AG04450 (cell line): ENCODE measurements at regions not wholly inside any gene's neighbourhood (a gene's known extent, or its start where the extent isn't known, plus 50 kb on each side); places are given as distances from the start of the nearest gene placed in this dataset.

Experiments used
- CTCF ChIA-PET: fragments of 300-600, 350-600 bp; formaldehyde crosslinking; extraction: SDS; loops from one replicate; lab custom pipeline; 2022; ENCODE audit warnings: antibody characterized with exemption, inconsistent platforms; lab: Charles Lee
- POLR2A ChIA-PET: fragments of 350-600 bp; formaldehyde crosslinking; extraction: SDS; loops from one replicate; lab custom pipeline; 2021; ENCODE audit warnings: antibody characterized with exemption, inconsistent platforms; lab: Yijun Ruan, JAX
- DNase-seq: peaks from one replicate; pipeline ENCODE4 v3.0.0-alpha.2; 2011; ENCODE audit warnings: low read depth, low spot score
- H3K27ac ChIP-seq: one replicate; pipeline ENCODE4 v1.5.1; 2012; ENCODE audit warnings: low read depth, low read length, control low read depth
- H3K27me3 ChIP-seq: one replicate; pipeline ENCODE4 v1.6.0; 2012; ENCODE audit warnings: low read length; ENCODE audit not compliant: control insufficient read depth, insufficient read depth
- H3K4me3 ChIP-seq: 2 replicates; pipeline ENCODE4 v1.5.1; 2011; ENCODE audit warnings: mild to moderate bottlenecking, low read depth, low read length, control low read depth
- H3K9me3 ChIP-seq: 2 replicates; pipeline ENCODE4 v1.5.1; 2012; ENCODE audit warnings: low read length; ENCODE audit not compliant: control insufficient read depth, insufficient read depth
- CTCF ChIP-seq: IDR thresholded peaks from 2 replicates; pipeline ENCODE4 v1.5.1; 2011; ENCODE audit warnings: low read depth, low read length, control low read depth, inconsistent platforms

- no peak for DNase-seq
- Histone ChIP-seq H3K4me3 (no peak overlapping the region), H3K9me3 (no peaks in the 10 kb centered on the region), H3K27me3 (no peaks in the 10 kb centered on the region), H3K27ac (no peak overlapping the region)
- no peak for TF ChIP-seq CTCF
- ChIA-PET CTCF (no interaction called here), POLR2A (no interaction called here)
Measured at GRCh38 chr1:214899908-214900460, 182.6 kb upstream of the KCNK2 start.

DNA sequence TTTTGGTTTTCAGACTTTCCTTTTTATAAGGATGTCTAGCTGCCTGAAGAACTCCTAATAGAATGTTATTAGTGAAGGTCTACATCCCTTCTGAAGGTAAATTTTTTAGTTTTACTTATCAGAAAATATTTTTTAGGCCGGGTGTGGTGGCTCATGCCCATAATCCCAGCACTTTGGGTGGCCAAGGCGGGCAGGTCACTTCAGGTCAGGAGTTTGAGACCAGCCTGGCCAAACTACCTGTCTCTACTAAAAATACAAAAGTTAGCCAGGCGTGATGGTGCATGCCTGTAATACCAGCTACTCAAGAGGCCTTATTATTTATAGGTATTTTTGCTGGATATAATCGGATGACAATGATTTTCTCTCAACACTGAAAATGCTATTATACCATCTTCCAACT is 181.9 kb upstream of the KCNK2 start:
- H3K4me3 ChIP-seq: no peak overlapping the region
- H3K27ac ChIP-seq: no peak overlapping the region
- ChIA-PET POLR2A (no interaction called here), CTCF (no interaction called here)
- H3K27me3 ChIP-seq: no peaks in the 10 kb centered on the region
- no peaks in the 10 kb centered on the region for H3K9me3 ChIP-seq
- DNase-seq: no peak
- TF ChIP-seq CTCF: no peak

DNA sequence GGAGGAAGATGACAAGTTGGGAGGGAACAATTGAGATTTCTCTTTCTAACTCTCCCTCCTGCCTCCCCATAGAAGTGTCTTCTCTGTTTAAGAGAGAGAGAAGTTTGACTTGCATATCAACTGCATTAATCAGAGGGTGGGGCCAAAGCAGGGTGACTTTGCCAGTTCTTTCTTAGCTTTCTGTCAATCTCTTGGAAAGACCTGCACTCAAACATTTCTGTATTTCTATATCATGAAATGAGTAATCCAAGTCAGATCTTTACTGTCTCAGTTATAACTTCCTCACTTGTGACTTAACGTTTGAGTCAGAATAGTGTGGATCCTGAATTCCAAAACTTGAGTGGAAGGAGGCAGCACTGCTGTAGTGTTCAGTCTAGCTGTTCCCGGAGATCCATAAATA is 180.8 kb upstream of the KCNK2 start:
- peak; percentile 6 for DNase-seq
- Histone ChIP-seq H3K9me3 (no peaks in the 10 kb centered on the region), H3K27ac (peak overlapping the region; percentile 25), H3K27me3 (no peaks in the 10 kb centered on the region), H3K4me3 (no peak overlapping the region)
- POLR2A ChIA-PET: interaction anchor here (1.0 kb wide), 1 partner anchor 56 kb away, joined by 3 read pairs; no protein-coding TSS in a partner anchor
- TF ChIP-seq CTCF: no peak
- CTCF ChIA-PET: interaction anchor here (1.5 kb wide), 1 partner anchor 19 kb away, joined by 5 read pairs; no protein-coding TSS in a partner anchor

GRCh38 chr1:214902636-214903320 is 179.8 kb upstream of the KCNK2 start:
- Histone ChIP-seq H3K4me3 (no peak overlapping the region), H3K27me3 (no peaks in the 10 kb centered on the region), H3K9me3 (no peaks in the 10 kb centered on the region), H3K27ac (no peak overlapping the region)
- TF ChIP-seq CTCF: no peak
- ChIA-PET POLR2A (no interaction called here), CTCF (interaction anchor here (1.5 kb wide), 1 partner anchor 18 kb away, joined by 5 read pairs; no protein-coding TSS in a partner anchor)
- DNase-seq: no peak

GRCh38 chr1:214912127-214912526 is 170.4 kb upstream of the KCNK2 start:
- DNase-seq: no peak
- ChIA-PET POLR2A (no interaction called here), CTCF (no interaction called here)
- no peaks in the 10 kb centered on the region for H3K27me3 ChIP-seq
- H3K9me3 ChIP-seq: no peaks in the 10 kb centered on the region; the same call in 1 of the 2 replicates
- H3K4me3 ChIP-seq: no peak overlapping the region
- H3K27ac ChIP-seq: no peak overlapping the region
- no peak for TF ChIP-seq CTCF
